Endothelial cell of umbilical vein (primary cell): ENCODE measurements at regions not wholly inside any gene's neighbourhood (a gene's known extent, or its start where the extent isn't known, plus 50 kb on each side); places are given as distances from the start of the nearest gene placed in this dataset.

Experiments
- BruUV-seq: library from RNA; stranded (reverse); fragments of 400-500 nt; replicated peaks from 2 replicates; lab custom pipeline; 2021; lab: Mats Ljungman, UMichigan
- CTCF ChIA-PET: fragments of 300-600, 350-600 bp; sonication (Branson Sonifier 250); formaldehyde crosslinking; loops from one replicate; lab custom pipeline; 2021; ENCODE audit warnings: antibody characterized with exemption, inconsistent platforms; lab: Charles Lee
- POLR2A ChIA-PET: fragments of 300-600, 350-600 bp; sonication (Branson Sonifier 250); formaldehyde crosslinking; loops from one replicate; lab custom pipeline; 2021; ENCODE audit warnings: antibody characterized with exemption, inconsistent platforms; lab: Charles Lee
- DNase-seq: peaks from one replicate; pipeline ENCODE4 v3.0.0-alpha.2; 2011; ENCODE audit warnings: low read depth, low spot score
- FAIRE-seq: peaks from 2 replicates; lab custom pipeline; 2011; peaks lifted over from hg19 to GRCh38; lab: Jason Lieb, UNC
- H2AFZ ChIP-seq: 2 replicates; pipeline ENCODE4 v1.6.0; 2012; ENCODE audit warnings: low read depth, low read length, control low read depth, inconsistent platforms
- H3K27ac ChIP-seq: 2 replicates; pipeline ENCODE4 v1.5.1; 2011; ENCODE audit warnings: low read depth, mild to moderate bottlenecking, control low read depth, low read length, moderate library complexity; ENCODE audit not compliant: insufficient read depth
- H3K27me3 ChIP-seq, 2 experiments: 2 replicates each; pipeline versions ENCODE4 v1.6.0 to v1.6.1; 2011; ENCODE audit warnings: low read length in 2 of 2, mixed read lengths in 1 of 2; ENCODE audit not compliant: control insufficient read depth in 2 of 2, insufficient read depth in 2 of 2
- H3K36me3 ChIP-seq, 2 experiments: 2 replicates in 1 of 2; 3 replicates in 1 of 2; pipeline ENCODE4 v1.5.1; 2011; ENCODE audit warnings: low read length in 2 of 2, mild to moderate bottlenecking in 1 of 2, moderate library complexity in 1 of 2; ENCODE audit not compliant: control insufficient read depth in 2 of 2, insufficient read depth in 2 of 2; ENCODE audit errors: extremely low read depth in 1 of 2
- H3K4me1 ChIP-seq: 3 replicates; pipeline ENCODE4 v1.5.1; 2011; ENCODE audit warnings: mild to moderate bottlenecking, low read length; ENCODE audit not compliant: control insufficient read depth, insufficient read depth; ENCODE audit errors: extremely low read depth
- H3K4me2 ChIP-seq: 2 replicates; pipeline ENCODE4 v1.6.1; 2011; ENCODE audit warnings: low read length, control low read depth, mixed read lengths; ENCODE audit not compliant: insufficient read depth
- H3K4me3 ChIP-seq, 3 experiments: fragments of 200-600 bp in 1 of 3; sonication (generic), shearing (Covaris generic) in 1 of 3; replicated peaks in 1 of 3; 2 replicates each; pipeline ENCODE4 v1.5.1; 2011 to 2016; ENCODE audit warnings: control low read depth in 3 of 3, low read length in 3 of 3, mild to moderate bottlenecking in 2 of 3, inconsistent platforms in 1 of 3, low read depth in 1 of 3, moderate library complexity in 1 of 3; ENCODE audit not compliant: insufficient read depth in 1 of 3
- H3K79me2 ChIP-seq: 2 replicates; pipeline ENCODE4 v1.6.0; 2012; ENCODE audit warnings: low read length, inconsistent platforms; ENCODE audit not compliant: control insufficient read depth, insufficient read depth
- H3K9ac ChIP-seq: replicated peaks from 2 replicates; pipeline ENCODE3; 2011; ENCODE audit warnings: low read length, control low read depth; ENCODE audit not compliant: insufficient read depth; ENCODE audit errors: extremely low read depth
- H3K9me1 ChIP-seq: replicated peaks from 3 replicates; pipeline ENCODE4 v1.6.0; 2011; ENCODE audit warnings: mild to moderate bottlenecking, low read length; ENCODE audit not compliant: control insufficient read depth, insufficient read depth; ENCODE audit errors: extremely low read depth
- H3K9me3 ChIP-seq: replicated peaks from 2 replicates; pipeline ENCODE4 v1.5.1; 2012; ENCODE audit warnings: low read length, inconsistent platforms; ENCODE audit not compliant: control insufficient read depth, insufficient read depth
- H4K20me1 ChIP-seq: replicated peaks from 2 replicates; pipeline ENCODE3; 2011; ENCODE audit warnings: mild to moderate bottlenecking, low read length; ENCODE audit not compliant: control insufficient read depth, insufficient read depth; ENCODE audit errors: extremely low read depth
- CTCF ChIP-seq, 2 donors: IDR thresholded peaks; 1 replicate in 1 of 2; 2 replicates in 1 of 2; pipeline ENCODE4 v1.5.1; 2011; ENCODE audit warnings: low read length in 2 of 2, mild to moderate bottlenecking in 2 of 2, moderate library complexity in 2 of 2, control low read depth in 1 of 2, inconsistent platforms in 1 of 2, low read depth in 1 of 2; ENCODE audit not compliant: insufficient read depth in 1 of 2; ENCODE audit errors: extremely low read depth in 1 of 2
- EZH2 ChIP-seq: IDR thresholded peaks from 2 replicates; pipeline ENCODE4 v1.6.1; 2012; ENCODE audit warnings: borderline replicate concordance, low read depth, mild to moderate bottlenecking, moderate library complexity, low read length, inconsistent platforms; ENCODE audit not compliant: severe bottlenecking
- FOS ChIP-seq: IDR thresholded peaks from 2 replicates; pipeline ENCODE4 v1.6.1; 2011; ENCODE audit warnings: mild to moderate bottlenecking, low read length, moderate library complexity, borderline replicate concordance; ENCODE audit not compliant: insufficient read depth
- GATA2 ChIP-seq: IDR thresholded peaks from 2 replicates; pipeline ENCODE4 v1.7.0; 2011; ENCODE audit warnings: low read depth, mild to moderate bottlenecking, moderate library complexity, mixed read lengths, low read length; ENCODE audit not compliant: insufficient read length, insufficient read depth
- JUN ChIP-seq: IDR thresholded peaks from 2 replicates; pipeline ENCODE4 v1.6.1; 2011; ENCODE audit warnings: borderline replicate concordance, low read depth; ENCODE audit not compliant: insufficient read length, insufficient read depth
- MAX ChIP-seq: IDR thresholded peaks from 2 replicates; pipeline ENCODE4 v1.6.1; 2011; ENCODE audit not compliant: insufficient read depth, insufficient read length
- MYC ChIP-seq: IDR thresholded peaks from one replicate; pipeline ENCODE4 v1.6.1; 2011; ENCODE audit warnings: mild to moderate bottlenecking, low read depth, low read length
- POLR2A ChIP-seq: IDR thresholded peaks from 2 replicates; pipeline ENCODE4 v1.6.1; 2012; ENCODE audit warnings: low read depth, mild to moderate bottlenecking, control low read depth, low read length
- POLR2AphosphoS5 ChIP-seq: IDR thresholded peaks from 2 replicates; pipeline ENCODE4 v1.6.1; 2012; ENCODE audit warnings: low read depth, mild to moderate bottlenecking, control low read depth, low read length, moderate library complexity; ENCODE audit not compliant: insufficient read depth
- dilution Hi-C: fragments of 300-500 bp; cut with MboI; formaldehyde crosslinking; loops from one replicate; pipeline ENCODE4 v1.15.0; 2019; ENCODE audit warnings: low sequenced_read_pairs; ENCODE audit not compliant: extremely low pct_ligation_motif_present
- intact Hi-C: fragments of 100-400 bp; cut with micrococcal nuclease; formaldehyde crosslinking; loops from one replicate; pipeline ENCODE4 v1.10.0; 2022

- no peak for FAIRE-seq
Measured at GRCh38 chr12:124704619-124705018, 137.2 kb upstream of the NCOR2 start.

GRCh38 chr12:124703856-124704255 is 136.4 kb upstream of the NCOR2 start:
- H3K9me3 ChIP-seq, result no peaks in the 10 kb centered on the region
- intact Hi-C loops (no loop called here), dilution Hi-C loops (no loop called here)
- DNase-seq (no peak), FAIRE-seq (no peak)
- H3K4me1 ChIP-seq, result peaks cover 7% of the 10 kb centered on the region
- CTCF ChIA-PET, result interaction anchor here (0.8 kb wide), 1 partner anchor 8 kb away, joined by 3 read pairs; no protein-coding TSS in a partner anchor
- H3K4me2 ChIP-seq, result no peak overlapping the region
- POLR2A ChIA-PET, result no interaction called here
- no peaks in the 10 kb centered on the region for H3K36me3 ChIP-seq
- TF ChIP-seq MAX (no peak), JUN (no peak), GATA2 (no peak), MYC (no peak), CTCF (IDR thresholded peaks at IDR 0.05; ENCODE audit: extremely low read depth in 1 of 2, insufficient read depth in 1 of 2, low read depth in 1 of 2, low read length in 2 of 2) (no peak), EZH2 (no peak), FOS (no peak), POLR2A (no peak), POLR2AphosphoS5 (no peak)
- no peaks in the 10 kb centered on the region for H4K20me1 ChIP-seq
- no TSS peak for BruUV-seq
- H2AFZ ChIP-seq, result no peak overlapping the region
- H3K9ac ChIP-seq, result no peak overlapping the region
- no peaks in the 10 kb centered on the region for H3K79me2 ChIP-seq
- H3K9me1 ChIP-seq, result no peaks in the 10 kb centered on the region
- H3K4me3 ChIP-seq, result no peak overlapping the region
- no peak overlapping the region for H3K27ac ChIP-seq
- no peaks in the 10 kb centered on the region for H3K27me3 ChIP-seq

More at GRCh38 chr12:124704619-124705018, 137.2 kb upstream of the NCOR2 start:
- Histone ChIP-seq H3K9ac (no peak overlapping the region), H4K20me1 (no peaks in the 10 kb centered on the region), H3K36me3 (no peaks in the 10 kb centered on the region), H3K27ac (no peak overlapping the region), H3K4me2 (no peak overlapping the region), H3K9me1 (no peaks in the 10 kb centered on the region), H3K9me3 (no peaks in the 10 kb centered on the region), H3K27me3 (no peaks in the 10 kb centered on the region), H2AFZ (no peak overlapping the region), H3K4me3 (no peak overlapping the region), H3K4me1 (peaks cover 7% of the 10 kb centered on the region), H3K79me2 (no peaks in the 10 kb centered on the region)
- CTCF ChIA-PET, result no interaction called here
- BruUV-seq, result no TSS peak
- POLR2A ChIA-PET, result no interaction called here
- intact Hi-C loops, result no loop called here
- dilution Hi-C loops, result no loop called here
- DNase-seq, result no peak
- TF ChIP-seq POLR2AphosphoS5 (no peak), JUN (no peak)
